Right kidney (tissue), 1 donor: ENCODE measurements at regions not wholly inside any gene's neighbourhood (a gene's known extent, or its start where the extent isn't known, plus 50 kb on each side); places are given as distances from the start of the nearest gene placed in this dataset.
"Not testable (repeated sequence)": the region's sequence is repeated elsewhere in the genome, so short reads cannot be mapped to it uniquely, and the experiment has no call there.

Source experiments
- DNase-seq: peaks from one replicate; pipeline ENCODE4 v3.0.0-alpha.2; 2016

DNA sequence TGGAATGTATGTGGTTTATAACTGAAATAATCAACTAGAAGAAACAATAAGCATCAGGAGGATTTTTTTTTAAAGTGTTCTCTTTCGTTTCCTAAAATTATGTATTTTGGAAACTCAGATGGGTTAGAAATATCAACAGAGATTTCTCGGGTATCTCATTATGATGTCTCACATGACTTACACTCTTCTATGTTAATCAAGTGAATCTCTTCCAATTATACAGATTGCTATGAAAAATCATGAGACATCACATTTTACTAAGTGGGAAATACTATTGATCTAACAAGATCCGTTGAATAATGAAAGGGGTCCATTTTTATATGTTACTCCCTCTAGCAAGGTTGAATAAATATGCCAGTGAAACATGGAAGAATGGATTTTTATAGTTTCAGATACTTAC is 54.7 kb upstream of the NRIP1 start:
- DNase-seq, result no peak

DNA sequence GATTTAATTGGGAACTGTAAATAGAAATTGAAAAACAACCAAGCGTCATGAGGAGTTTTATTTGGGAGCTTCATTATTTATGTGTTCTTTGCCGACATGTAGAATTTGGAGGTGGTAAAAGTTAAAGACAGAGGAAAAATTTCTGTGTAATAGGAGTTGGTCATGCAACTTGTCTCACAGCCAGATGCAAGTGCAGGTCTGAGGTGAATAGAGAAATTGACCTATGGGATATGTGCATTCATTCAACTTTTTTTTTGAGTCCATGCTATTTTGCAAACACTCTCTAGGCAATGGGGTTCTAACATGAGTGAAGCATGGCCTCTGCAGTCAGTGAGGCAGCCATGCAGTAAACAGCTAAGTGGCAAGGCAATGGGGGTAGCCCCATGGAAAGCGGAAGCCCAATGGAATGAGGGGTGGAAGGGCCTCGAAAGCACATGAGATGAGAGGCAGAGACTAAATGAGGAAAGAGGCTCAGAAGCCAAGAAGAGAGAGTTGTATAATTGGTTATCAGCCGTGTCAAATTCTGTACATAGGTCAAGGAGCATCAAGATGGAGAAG is 56.4 kb upstream of the NRIP1 start:
- DNase-seq, result no peak

DNA sequence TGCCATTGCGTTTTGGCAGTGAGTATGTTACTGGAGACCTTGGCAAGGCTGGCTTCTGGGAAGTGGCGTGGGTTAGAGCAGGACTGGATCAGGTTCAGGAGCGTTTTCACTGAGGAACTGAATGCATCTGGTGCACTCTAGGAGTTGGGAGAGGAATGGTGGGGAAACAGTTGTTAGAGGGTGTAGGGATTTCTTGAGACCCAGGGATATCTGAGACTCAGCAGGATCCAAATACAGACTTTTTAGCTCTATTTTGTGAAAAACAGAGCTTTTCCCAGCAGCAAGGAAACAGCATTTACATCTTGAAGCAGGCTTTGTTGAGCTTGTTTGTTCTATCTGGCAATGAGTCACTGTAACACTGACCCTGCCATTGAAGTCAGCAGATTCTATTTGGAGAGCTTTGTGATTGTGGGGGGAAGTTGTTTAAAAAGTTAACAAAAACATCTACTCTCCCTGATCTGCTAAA is 56.9 kb upstream of the NRIP1 start:
- no peak for DNase-seq

DNA sequence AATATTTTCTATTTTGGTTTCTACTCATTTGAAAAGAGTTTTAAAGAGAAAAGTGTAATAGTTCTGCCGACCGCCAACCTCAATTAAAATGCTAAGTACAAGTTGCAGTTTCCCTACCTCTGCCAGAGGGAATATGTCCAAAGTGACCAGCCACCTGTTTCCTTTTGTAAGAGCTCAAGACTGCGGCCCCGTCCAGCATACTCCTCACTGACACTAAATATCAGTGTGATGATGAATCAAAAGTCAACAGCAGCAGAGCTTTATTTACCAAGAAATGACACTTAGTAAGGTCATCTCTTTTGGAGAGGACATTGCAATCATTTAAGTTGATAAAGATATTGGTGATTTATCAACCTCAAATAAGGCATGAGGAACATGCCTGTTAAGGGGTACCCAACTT is 57.4 kb upstream of the NRIP1 start:
- DNase-seq, result no peak

DNA sequence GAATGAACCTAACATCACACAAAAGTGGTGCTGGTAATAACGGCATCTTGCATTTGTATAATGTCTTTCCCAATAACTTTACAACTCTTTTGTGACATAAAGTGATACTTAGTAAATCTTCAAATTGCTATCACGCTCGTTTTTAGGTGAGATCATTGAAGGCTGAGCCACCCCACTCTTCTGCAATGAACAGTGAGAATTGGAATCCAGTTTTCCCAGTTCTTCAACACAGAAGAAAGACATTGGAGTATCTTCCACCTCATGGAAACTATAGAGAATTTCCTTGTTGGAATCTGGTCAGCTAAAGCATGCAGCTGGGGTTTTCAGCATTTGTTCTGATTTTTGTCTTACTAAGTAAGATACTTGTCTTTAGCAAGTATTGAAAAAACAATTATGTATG is 59.9 kb upstream of the NRIP1 start:
- DNase-seq, result no peak

DNA sequence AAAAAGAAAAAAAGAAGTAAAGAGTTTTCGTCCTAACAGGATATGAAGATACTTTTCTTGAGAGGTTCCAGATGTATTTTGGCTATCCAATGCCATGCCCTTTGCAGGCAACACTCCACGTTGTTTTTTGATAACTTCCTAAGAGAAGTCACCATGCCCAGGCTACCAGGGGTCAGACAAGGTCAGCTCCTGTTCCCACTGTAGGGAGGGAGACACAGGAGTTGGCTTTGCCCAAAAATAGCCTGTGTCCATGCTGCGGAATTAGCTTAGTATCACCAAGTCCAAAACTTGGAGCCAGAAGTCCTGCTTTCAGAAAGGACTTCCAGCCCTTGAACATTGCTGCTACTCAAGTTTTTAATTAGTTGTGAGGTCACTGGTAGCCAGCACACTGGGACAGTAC is 62.1 kb upstream of the NRIP1 start:
- no peak for DNase-seq

DNA sequence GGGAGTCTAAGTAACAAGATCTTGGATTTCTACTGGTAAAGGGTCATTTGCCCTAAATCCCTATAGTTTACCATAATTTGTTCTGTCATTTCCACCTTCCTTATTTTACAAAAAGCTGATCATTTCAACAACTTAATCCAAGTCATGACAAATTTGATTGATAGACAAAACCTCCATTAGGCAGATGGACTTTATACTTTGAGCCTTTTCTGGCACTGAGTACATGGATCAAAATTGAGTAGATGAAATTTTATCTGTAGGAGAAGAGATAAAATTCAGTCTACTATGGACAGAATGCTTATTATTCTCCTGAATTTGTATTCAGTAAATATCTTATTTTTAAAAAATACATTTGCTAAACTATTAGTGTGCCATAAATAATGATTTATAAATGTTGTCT is 62.6 kb upstream of the NRIP1 start:
- no peak for DNase-seq

DNA sequence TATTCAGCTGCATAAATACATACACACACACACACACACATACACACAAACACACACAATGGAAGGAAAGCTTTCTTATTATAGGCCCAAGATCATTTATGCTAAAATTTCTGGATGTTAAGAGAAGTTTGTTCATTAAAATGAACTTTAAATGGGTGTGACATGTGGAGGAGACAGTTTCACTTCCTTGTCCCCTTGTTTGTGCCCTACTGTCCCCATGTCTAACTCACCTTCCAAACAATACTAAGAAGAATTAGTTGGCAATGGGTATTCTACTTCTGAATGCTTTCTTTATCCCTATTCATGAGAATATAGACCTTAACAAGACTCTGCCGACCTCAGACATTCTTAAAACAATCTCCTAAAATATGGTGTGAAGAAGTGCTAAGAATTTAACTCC is 63.5 kb upstream of the NRIP1 start:
- no peak for DNase-seq

DNA sequence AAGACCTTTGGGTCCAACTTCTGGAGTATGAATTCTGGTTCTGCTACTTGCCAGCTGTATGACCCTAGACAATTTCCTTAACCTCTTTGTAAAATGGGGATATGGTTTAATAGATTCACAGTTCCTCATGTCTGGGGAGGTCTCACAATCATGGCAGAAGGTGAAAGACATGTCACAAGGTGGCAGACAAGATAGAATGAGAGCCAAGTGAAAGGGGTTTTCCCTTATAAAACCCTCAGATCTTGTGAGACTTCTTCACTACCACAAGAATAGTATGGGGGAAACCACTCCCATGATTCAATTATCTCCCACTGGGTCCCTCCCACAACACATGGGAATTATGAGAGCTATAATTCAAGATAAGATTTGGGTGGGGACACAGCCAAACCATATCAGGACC is 63.9 kb upstream of the NRIP1 start:
- DNase-seq, result not testable (repeated sequence)

DNA sequence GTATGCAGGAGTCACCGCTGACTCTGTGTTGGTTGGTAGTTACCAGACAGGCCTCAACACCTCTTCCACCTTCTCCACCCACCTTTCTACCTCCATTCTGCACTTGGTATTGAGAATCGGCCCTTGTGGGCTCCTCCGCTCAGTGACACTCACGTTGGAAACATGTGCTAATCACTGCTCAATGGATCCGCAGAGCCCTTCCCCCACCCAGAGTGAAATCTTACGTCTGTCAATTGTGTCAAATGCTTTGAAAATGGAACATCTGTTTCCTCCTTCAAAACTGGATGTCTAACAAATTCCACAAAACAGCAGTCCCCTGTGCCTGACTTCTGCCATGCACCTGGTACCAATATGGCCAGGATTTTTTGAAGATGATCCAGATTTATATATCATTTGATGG is 65.5 kb upstream of the NRIP1 start:
- DNase-seq, result no peak

DNA sequence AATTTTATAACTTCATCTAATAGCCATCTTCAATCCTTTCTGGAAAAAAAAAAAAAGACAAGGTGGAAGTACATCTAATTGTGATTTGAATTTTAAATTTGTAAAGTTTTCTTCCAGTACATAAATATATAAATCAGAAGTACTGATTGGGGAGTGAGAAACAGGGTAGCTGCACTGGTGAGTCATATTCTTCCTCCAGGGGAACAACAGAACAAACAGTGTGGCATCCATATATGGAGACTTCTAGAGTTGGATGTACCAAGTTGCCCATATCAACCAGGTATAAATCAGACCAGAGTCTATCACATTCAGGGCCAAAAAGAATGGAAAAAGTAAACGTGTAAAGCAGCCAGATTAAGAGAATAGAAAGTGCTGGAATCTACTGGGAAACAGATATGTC is 66.0 kb upstream of the NRIP1 start:
- no peak for DNase-seq

DNA sequence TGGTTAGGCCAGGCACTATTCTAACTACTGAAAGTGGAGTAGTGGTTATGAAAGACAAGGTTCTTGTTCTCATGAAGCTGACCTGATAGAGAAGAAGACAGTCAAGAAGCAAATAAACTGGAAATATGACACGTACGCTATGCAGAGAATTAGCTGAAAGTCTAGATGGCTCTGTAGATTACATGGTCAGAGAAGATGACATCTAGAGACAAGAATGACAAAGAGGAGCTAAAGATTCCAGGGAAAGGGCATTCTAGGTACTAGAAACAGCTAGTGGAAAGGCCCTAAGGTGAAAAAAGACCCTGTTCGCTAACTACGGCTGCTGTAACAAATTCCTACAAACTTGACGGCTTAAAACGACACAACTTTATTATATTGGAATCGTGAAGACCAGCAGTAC is 68.0 kb upstream of the NRIP1 start:
- no peak for DNase-seq

DNA sequence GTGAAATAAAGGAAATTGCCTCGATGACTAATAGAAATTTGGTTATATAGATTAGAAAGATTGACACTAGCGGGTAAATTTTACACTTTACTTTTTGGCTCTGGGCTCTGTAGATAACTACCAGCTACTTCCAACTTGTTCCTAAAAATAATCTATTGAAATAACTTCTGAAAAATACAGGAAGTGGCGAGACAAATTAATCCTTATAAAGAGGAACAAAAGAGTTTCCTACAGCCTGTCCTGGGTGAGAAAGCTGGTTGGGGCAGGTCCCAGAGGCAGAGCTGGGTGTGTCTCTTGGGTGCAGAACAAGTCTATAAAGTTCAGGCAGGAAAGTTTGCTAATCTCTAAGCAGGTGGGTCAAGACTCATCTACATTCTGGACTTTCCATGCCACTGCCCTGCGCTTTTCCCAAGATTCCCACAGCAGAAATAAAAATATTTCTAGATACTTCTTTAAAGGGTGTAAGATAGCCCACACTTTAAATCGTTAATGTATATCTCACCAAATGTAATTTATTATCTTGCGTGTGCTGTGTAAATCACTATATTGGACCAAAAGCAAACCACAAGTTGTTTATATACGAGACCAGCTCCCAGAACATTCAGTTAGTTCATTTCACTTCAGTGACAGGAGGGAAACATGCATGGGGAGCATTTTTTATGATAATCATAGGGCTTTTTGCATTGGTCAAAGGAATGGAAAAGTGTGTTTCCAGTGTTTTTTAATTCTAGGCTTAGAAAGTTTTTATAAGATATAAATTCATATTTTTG is 70.1 kb upstream of the NRIP1 start:
- no peak for DNase-seq

DNA sequence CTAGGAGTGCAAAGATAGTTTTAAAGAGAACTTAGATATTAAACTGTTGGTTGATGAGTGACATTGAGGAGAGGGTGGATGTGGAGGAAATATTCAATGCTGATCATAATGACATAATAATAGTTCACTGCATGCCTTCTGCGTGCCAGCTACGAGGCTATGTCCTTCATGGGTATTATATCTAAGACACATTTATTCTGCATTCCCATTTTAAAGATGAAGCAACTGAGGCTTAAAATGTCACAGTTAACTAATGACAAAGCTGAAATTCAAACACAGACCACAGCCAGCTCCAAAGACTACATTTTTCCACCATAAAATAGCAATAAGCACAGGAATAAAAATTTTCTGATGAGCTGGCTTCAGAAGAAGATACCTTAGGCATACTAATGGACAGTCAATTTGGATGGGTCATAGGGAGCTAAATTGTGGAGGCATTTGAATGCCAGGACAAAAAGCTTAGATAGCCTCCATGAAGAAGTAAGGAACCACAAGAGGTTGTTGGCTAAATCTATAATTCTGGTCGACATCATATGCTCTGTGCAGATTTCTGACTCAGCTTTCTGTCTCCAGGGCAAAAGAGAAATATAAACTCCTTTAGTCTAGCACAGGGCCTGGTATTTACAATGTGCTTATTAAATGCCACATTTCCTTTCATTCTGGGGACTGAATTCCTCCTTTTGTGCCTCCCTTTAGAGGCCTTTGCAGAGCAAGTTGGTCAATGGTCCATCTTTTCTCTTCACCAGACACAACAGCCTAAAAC is 71.2 kb upstream of the NRIP1 start:
- no peak for DNase-seq

DNA sequence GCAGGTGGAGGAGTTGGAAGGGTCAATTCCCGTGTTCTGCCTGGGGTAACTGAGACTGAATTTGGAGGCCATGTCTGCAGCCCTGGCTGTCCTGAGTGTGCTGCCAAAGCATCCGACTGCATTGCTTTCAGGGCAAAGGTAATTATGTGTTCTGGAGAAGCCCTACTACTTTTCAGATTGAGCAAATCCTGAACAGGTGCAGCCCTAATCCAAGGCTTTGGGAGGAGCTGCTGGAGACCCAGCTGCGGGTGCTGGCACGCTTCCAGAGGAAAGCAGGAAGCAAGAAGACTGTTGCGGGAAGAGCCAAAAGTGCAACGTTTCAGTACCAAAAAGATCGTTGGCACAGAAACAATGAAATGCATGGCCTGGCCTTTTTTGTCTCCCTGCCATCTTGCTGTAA is 73.7 kb upstream of the NRIP1 start:
- DNase-seq, result peak; percentile 9

DNA sequence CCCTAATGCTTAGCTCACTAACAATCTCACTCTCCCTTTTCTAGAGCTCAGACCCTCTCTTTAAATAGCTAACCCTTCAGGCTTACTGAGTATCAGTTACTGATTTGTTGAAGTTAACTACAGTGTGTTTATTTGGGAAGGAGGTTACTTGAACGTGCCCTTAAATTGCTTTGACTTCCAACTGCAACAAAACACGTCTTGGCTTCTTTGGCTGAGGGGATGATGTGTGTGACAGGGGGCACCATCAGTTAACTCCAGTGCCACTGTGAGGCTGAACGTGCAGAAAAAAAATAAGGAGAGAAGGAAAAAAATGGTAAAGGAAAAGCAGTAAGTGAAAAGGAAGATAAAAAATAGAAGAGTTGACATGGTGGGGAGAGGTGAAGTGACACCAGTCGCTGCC is 75.1 kb upstream of the NRIP1 start:
- no peak for DNase-seq

DNA sequence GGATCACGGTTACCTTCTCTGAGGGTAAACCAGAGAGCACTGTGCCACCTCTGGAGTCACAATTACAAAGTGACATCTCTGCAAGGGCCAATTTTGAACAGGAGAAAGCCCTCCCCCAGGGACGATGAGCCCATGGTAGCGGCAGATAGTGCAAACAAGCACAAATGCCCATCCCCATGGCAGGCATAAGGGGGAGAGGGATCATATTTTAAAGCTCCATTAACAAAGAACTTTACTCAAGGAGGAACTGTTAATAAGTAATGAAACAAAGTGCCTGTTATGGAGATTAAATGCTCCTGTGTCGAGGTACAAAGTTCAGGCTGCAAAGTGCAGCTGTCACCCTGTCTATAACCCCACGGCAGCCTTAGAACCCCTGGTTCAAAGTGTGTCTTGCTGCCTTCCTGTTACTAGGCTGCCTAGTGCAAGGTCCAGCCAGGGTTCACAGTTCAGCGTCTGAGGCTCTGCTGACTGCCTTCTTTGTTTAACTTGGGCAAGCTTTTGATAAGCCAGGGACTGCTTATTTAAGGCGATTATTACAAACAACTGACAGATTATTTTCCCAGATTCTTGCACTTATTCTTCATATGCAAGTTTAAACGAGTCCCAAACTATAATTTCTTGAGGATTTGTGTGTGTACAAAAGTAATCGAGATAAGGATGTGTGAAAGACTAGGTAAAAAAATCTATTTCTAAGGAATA is 75.7 kb upstream of the NRIP1 start:
- peak; percentile 64 for DNase-seq

DNA sequence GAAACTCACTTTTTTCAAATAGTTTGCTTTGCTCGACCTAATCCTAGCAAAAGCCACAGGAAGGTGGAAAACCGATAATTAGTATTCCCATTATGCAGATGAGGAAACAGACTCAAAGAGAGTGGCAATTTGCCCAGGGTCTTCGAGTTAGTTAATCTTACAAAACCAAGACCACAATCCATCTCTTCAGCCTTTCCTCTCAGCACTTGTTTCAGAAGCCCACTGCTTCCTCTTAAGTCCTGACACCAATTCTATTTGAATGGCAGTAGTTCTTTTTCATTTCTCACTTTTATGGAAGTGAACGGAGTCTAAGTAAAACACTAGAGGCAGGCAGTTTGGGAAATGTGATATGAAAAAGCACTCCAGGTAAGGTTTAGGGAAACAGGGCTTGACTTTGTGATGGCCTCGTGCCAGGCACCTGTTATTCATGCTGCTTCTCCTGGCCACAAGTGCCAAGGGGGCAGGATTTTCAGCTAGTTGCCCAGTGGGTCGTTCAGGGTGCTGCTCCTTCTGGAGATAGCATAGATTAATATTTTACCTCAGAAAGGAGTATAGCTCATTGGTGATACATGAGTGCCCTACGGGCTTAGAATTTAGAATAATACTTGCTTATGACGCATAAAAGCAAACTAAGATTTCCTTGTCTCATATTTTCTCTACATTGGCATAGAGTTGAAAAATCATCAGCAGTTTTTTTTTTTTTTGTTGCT is 76.6 kb upstream of the NRIP1 start:
- DNase-seq, result peak; percentile 42

DNA sequence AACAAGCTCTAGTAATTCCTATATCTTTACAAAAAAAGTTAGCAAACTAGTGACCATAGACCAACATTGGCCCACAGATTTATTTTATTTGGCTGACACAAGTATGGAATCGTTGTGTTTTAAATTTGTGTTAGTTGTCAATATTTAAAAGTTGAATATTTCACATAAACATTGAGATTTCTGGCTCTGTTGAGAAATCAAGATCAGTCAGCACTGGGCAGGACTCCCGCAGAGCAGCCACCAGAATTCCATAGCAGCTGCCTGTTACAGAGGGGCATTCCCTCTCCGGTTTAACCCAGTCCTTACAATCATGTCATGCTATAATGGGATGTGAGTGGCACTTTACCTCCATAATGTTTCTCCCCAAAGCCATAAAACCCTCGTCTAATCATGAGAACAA is 79.2 kb upstream of the NRIP1 start:
- DNase-seq, result no peak

DNA sequence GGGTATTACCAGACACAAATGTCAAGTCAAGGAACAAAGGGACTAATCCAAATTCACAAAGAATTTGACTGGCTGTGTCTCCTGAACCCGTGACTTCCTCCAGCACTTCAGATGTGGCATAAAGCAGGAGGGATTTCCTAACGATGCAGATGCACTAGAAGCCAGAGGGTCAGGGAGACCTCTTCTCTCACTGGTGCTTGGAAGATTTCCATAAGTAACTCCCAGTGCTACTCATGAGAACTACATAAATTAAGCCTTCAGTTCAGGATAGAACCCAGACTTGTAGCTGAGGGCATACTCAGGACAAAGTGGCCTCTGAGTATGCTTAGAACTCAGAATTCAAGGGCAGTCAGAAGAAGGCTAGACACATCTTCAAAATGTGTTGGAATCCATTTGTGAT is 83.6 kb upstream of the NRIP1 start:
- DNase-seq, result no peak

DNA sequence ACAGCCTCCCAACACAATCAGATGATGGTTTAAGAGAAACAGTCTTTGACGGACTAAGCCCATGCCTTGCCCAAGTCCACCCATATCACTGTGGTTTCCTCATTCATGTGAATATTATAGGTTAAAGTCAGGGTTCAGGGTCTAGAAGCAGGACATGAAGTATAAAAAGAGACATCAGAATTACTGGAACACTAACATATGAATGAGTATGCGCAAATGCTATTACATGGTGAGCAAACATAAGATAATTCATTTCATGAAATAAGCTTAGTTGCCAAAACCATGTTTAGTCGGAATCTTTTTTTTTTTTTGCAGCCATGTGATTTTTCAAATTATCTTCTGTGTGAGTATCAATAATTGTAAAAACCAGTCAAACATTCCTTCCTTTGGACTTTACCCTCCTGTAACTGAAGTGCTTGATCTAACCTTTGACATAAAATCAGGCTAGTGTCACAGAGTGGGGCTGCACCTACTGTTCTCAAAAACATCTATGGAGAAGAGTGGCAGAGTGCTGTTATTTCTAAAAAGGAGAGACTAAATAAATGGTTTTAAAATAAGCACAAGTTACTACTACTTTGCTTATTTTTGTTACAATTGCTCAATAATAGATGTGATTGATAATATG is 84.9 kb upstream of the NRIP1 start:
- DNase-seq, result no peak
